Activated CD4-positive, CD25-positive, alpha-beta regulatory T cell (primary cell): ENCODE measurements at regions not wholly inside any gene's neighbourhood (a gene's known extent, or its start where the extent isn't known, plus 50 kb on each side); places are given as distances from the start of the nearest gene placed in this dataset.

ENCODE experiments used
- DNase-seq, 4 experiments: peaks; one replicate each; lab custom pipeline; 2025; lab: John Stamatoyannopoulos, UW

DNA sequence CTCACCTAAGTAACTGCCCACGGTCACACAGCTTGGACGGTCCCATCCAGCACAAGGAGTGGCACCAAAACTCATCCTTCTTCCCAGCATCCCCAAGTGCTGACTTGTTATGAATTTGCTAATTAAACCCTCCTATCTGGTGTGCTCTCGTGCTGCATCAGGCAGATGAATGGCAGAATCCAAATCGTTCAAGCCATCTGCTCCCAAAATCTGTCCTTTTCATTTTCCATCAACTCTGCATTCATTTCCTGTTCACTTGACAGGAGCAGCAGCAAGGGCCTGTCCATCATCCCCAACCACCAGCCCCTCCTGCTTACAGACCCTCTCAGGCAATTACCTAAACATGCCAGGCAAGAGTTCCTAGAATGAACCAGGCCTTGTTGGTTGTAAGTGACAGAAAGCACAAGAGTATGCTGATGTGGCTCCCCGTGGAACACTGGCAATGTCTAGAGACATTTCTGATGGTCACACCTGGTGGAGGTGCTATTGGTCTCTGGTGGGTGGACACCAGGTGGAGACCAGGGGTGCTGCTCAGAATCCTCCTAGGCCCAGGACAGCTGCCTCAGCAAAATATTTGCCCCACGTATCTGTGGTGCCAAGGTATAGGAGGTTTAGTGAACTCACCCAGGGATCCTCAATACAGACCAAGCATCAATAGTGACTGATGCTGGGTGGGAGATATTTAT, 832.5 kb downstream of the TBC1D22A start:
- DNase-seq = no peak

DNA sequence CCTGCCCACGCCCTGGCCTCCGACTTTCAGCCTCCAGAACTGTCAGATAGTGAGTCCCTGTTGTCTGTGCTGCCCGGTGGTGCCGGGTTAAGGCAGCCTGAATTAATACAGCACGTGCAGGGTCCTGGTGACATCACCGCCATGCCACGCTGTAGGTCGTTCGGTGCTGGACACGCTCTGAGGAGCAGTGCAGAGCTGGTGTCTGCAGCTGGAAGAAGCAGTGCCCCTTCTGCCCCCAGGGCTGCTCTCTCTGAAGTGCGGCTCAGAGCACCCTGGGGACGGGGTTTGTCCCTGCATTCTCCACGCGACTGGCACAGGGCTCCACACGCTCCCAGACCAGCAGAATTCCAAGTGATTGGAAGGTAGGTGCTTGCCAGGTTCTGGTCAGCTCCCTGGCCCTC, 831.5 kb downstream of the TBC1D22A start:
- no peak for DNase-seq

DNA sequence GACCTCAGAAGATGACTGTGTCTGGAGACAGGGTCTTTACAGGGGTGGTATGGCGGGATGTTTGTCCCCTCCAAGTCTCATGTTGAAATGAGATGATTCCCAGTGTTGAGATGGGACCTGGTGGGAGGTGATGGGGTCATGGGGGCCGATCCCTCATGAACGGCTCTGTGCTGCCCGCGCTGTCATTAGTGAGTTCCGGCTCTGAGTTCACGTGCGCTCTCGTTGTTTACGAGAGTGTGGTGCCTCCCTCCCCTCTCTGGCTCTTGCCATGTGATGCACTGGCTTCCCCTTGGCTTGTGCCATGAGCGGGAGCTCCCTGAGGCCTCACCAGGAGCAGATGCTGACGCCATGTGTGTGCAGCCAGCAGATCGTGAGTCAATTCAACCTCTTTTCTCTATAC, 830.8 kb downstream of the TBC1D22A start:
- no peak for DNase-seq

DNA sequence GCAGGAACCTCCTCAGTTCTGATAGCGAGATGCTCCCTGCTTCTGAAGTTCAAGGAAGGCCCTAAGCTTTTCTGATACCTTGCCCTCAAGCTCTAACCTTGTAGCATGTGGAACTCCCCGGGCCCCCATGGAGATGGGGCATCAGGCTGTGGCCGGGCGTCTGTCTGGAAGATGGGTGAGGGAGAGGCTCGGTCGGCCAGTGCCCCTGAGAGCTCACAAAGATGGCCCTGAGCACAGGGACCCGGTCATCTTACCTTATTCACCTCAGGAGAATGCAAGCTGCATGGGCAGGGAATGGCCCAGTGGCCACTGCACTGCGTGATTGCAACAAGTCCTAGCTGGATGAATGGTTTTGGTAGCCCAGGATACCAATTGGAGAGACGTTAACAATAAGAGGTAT, 830.3 kb downstream of the TBC1D22A start:
- DNase-seq = no peak

DNA sequence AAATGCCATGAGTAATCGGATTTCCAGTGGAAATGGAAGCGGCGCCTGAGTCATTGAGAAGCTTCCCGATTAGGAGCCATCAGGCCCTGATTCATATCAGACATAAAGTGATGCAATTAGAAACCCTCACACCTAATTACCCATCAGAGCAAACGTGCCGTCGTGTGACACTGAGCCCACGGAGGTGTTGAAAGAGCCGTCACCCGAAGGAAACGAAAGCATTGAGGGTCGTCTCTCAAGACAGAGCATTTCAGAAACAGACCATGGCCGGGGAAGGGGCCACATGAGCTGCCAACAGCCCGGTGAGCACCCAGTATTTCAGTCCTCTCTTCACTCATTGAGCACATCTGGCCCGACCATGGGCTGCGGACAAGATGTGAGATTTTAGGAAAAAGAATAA, 829.3 kb downstream of the TBC1D22A start:
- DNase-seq = no peak

DNA sequence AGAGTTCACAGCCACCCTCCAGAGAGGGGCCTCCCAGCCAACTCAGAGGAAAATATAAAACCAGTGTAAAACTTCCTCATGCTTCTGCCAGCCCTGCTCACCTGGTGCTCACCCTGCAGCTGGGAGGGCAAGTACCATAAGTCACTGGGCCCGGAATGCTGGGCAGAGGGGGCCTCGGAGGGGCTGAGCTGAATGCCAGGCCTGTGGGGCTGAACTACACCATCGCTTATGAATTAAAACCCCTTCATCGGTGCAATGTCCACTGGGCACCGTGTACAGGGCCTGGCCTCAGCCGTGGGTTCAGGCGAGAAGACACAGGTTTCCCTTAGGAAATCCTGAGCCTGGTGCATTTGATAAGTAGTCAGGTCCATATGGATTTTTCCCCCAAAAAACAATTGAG, 828.6 kb downstream of the TBC1D22A start:
- DNase-seq = no peak

DNA sequence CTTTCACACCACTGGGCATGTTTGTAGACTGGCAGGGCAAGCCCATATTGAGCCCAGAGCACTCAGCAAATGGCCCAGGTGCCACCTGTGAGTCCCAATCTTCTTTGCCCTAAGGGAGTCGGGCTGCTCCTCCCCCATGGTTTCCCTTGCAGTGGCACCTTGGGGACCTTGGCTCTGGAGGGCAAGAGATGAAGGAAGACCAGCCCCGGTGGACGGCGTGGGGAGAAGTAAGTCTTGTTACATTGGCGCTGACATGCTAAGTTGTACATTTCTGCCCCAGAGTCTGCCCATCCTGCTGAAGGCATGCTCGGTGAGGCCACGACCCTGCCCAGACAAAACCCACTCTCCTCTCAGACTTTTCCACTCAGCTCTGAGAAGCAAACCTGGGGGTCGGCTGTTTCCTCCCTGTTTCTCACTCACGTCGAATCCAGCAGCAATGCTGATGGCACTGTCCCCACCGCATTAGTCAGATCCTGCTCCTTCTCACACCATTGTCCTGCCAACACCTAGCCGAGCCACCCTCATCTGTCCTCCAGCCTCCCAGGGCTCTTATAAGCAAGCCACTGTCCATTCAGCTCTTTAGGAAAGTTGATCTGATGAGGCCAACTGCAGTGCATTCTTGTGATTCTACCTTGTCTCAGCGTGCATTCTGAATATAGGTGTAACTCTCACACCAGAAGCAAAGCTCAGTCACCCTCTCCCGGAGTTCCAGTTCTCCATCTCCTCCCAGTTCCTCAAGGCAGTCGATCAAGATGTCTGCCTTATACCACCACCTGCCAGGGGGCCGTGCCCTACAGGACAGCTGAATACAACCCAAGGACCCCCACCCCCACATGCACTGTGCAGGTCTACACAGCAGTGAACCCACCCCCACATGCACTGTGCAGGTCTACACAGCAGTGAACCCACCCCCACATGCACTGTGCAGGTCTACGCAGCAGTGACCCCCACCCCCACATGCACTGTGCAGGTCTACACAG, 827.1 kb downstream of the TBC1D22A start:
- DNase-seq = no peak

DNA sequence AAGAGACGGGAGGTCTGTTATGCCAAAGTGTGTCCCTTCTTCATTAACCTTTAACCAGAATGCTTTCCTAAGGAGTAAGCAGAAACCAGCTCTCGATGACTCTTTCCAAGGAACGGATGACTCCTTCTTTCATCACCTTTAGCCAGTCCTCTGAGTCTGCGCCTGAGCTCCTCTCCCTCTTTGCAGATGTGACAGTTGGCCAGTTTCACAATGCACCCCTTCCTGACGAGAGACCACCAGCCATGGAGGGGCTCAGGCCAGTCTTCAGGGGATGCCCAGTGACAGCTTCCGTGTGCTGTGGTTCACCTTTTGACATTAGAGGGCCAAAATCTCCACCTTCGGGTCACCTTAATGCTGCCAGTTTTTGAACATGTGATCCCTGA, 826.1 kb downstream of the TBC1D22A start:
- no peak for DNase-seq

DNA sequence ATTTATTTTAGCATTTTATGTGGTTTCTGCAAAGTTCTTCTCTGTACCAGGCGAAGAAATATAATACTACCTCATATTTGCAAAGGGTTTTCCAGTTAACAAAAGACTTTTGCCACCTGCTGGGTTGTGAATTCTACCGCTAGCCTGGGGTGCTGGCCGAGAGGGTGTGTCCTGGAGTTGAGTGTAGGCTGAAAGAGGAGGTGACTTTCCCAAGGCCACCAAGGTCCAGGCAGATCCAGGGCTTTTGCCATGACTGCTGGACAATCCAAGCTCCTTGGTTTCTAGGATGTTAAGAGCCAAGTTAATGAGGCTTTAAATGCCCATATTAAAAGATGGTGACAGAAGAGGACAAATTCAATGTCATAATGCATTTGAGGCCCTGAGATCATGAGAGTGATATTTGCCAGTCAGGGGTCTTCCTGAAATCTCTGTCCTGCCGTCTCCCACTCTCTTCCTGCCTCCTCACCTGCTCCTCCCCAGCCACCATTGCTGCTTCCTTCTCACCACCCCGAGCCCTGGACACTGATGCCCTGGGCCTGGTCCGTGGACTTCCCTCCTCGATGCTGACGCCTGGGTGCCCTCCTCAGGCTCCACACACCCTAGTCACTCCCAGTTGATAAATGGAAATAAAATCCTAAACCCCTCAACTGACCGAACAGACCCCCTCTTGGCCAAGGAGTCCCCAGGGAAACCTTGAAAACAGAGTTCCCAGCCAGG, 825.6 kb downstream of the TBC1D22A start:
- DNase-seq = no peak

DNA sequence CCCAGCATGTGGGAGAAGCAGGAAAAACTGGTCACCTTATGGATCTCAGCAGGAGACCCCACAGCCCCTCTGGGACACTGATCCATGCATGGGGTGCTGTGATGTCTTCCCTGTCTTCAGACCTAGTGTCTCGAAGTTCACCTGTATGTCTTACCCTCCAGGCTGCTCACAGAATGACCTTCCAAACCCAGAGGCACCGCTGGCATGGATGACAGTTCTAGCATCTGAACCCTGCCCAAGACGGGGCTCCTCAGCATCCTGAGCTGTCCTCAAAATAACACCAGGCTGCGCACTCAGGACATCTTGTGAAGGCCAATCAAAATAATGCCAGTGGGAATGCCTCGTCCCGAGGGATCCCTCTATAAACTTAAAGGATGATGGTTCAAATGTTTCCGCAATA, 824.9 kb downstream of the TBC1D22A start:
- no peak for DNase-seq

DNA sequence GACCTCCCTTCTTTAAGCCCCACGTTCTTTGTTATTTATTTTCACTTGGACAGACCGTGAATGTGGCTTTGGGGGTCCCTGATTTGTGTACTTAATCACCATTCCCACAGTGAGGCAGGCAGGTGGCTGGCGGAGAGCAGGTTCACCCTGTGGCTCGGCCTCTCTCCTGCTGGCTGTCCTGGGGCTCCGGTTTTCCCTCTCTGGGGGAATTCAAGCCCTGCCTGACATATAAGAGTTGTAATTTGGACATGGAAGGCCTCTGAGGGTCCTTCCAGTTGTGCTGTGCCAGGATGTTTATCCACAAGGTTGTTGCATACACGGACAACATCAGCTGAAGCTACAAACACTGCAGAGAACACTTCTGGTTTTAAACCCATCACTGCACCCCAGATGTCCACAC, 824.5 kb downstream of the TBC1D22A start:
- DNase-seq = no peak

DNA sequence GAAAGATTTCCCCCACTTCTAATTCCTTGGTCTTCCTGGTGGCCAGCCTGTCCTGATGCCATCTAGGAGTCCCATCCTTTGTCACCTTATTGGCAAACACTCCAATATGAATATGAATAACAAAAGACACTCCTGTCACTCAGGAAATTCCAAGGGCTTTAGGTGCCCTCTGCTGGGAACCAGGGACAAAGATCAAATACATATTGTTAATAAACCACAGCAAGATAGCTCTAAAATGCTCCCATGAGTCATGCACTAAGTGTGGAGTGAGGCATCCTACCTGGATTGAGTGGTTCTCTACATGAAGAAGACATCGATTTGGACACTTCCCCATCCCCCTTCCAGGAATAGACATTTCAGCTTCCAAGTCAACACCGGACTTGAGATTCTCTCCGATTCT, 823.6 kb downstream of the TBC1D22A start:
- no peak for DNase-seq

DNA sequence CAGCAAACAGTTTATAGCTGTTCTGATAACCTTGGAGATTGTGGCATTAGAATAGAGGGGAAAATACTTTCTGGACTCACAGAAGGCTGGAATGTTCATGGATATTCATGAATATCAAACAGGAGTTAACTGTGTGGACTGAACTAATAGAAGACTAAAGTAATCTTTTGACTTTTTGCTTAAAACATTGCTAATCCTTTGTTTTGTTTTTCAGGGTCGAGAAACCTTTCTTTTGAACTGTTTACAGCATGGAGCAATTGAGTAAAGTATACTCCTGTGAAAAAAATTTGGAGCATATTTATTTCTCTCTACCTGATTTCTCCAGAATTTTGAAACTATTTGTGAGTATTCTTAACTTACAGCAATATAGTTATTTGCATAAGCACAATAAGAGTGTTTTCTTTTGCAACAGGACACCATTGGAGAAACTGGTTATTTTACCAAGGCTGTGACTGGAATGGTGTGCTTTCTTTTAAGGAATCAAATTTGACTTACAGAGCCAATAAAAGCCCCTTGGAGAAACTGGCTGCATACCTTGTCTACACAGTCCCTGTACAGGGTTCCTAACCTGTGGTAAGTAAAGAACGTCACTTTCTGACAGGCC, 821.6 kb downstream of the TBC1D22A start:
- DNase-seq = no peak

DNA sequence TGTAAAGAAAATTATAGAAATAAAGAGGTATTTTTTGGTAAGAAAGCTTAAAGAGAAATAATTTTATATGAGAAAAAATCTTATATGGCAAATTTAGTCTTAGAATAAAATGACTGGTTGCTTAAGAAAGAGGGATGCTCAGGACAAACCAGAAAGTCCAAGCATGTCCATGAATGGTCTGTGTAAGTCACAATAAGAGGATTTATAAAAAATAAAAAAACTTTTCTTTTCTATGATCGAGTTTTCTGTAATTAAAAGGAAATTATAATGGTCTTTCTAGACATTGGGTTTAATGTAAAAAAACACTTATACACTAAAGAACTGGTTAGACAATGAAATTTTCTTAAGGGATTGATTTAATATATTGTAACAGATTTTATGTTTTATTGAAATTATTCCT, 819.6 kb downstream of the TBC1D22A start:
- no peak for DNase-seq

DNA sequence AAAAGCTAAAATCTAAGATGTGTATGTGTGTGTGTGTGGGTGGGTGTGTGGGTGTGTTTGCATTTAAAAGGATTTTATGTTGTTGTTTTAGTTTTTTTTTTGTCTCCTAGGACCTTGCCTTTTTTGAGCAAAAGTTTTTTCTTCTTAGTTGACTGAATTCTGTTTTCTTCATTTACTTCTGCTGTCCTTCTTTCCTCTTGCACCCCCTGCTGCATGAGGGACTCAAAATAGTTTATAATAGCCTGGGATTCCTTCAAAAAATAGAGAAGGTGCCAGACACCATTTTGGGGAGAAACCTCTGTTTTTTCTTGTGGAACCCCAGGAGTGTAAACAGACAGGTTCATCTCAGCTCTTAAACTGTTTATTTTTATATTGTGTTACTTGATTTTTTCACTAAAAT, 817.7 kb downstream of the TBC1D22A start:
- DNase-seq = no peak

DNA sequence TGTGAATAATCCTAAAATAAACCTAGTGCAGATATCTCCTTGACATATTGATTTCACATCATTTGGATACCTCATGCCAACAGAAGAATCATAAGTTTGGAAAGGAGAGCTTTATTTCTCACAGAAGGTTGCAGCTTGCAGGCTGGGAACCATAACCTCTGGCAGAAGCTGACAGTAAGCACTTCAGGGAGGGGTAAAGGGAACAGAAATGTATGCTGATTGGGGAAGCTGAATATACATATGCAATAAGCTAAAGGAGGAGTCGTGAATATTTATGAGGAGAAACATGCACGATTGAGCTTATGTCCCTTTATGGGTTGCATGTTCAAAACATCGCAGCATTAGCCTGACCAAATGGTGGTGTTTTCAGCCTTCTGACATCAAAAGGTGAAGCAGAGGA, 814.5 kb downstream of the TBC1D22A start:
- no peak for DNase-seq

DNA sequence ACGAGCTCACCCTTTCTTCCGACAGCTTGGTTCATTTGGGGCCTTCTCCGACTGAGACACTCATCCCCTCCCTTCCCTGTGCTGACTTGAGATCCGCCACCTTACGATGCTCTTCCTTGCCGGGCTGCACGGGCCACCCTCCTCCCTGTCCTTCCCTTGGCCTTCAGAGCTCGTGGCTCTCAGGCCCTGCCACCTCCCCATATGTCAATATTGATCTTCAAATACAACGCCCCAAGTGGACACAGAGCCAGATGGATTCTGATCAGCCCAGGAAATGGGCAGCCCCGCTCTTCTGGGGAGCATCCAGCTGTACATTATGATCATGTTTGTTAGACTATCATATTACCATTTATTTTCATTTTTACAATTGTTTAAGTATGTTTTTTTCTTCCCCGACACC, 812.8 kb downstream of the TBC1D22A start:
- no peak for DNase-seq

DNA sequence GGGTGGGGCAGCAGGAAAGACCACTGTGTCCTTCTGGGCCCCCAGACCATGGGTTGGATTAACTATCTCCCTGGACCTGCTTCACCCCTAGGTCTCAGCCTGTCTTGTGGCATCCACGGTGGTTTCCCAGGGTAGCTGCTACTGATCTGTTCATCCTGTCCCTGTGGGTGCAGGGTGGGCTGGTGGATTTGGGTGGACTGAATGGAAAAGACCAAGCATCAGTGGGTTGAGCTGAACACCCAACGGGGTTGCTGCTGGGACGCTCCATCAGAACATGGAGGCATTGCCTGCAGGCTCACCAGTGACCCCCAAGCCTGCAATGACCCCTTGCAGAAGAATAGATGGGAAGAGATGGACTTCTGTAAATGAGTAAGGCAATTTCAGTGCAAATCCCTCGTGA, 812.1 kb downstream of the TBC1D22A start:
- no peak for DNase-seq

DNA sequence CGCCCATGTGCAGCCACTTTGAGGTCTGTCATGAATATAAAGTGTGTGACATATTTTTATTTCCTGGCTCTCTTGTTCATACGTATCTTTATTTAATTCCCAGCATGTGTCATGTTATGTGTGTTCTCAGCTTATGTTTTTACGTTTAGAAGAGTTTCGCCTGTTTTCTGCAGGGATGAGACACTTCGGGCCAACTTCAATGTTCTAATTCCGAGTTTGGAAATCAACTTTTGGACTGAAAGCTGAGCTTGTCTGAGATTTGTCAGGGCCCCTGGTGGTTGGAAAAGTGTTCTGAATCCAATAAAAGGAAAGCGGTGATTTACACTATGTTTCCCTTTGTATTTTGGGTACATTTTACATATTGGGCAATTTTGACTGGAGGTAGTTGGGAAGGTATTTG, 810.7 kb downstream of the TBC1D22A start:
- DNase-seq = no peak

DNA sequence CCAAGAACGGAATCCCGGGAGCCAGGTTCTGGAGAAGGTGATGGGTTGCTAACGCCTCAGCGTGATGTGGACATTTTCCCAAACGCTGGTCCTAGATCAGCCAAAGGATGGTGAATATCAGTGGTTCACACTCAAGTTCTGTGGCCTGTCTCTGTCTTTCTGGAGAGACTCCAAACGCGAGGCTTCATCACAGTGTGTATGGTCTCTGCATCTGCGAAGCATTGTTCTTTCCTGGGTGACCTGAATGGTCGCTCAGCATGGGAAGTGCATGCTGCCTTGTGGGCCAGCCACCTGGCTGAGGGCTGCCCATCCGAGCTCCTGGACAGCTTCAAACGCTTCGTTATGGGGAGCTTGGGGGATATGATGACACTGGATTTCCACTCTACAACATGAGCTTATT, 810.0 kb downstream of the TBC1D22A start:
- DNase-seq = no peak

DNA sequence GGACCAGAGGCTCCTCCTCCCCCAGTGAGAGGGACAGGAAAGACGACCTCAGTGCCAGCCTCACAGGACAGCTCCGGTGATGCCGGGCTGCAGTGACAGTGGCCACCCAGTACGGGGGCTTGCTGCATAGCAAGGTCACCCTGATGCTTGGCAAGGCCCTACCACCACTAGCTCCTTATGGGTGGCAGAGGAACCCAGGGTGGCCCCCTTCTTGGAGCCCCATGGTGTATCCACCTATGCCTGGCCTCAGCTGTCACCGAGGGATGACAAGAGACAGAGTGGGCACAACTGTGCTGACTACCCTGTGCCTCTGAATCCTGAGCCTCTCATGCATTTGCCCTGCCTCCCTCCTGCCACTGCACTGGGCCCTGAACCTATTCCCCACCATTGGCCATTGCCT, 809.2 kb downstream of the TBC1D22A start:
- DNase-seq = no peak

DNA sequence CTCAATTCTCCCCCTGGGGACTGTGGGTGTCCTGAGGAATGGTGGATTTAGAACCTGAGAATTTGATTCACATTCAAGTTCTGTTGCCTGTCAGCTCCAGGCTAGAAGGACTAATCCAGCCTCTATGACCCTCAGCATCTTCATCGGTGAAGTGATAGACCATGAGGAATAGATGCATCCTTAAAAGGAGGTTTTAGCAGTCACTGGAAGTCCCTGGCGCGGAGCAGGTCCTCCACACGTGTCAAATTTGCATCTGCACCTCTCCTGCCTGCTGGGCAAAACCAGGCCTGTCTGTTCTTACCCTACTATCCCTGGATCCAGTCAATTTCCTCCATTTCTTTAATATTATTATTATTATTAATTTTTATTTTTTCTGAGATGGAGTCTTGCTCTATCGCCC, 808.4 kb downstream of the TBC1D22A start:
- DNase-seq = no peak
